CD1c-positive myeloid dendritic cell (primary cell): ENCODE measurements at regions not wholly inside any gene's neighbourhood (a gene's known extent, or its start where the extent isn't known, plus 50 kb on each side); places are given as distances from the start of the nearest gene placed in this dataset.

Experiments
- DNase-seq: peaks from one replicate; pipeline ENCODE4 v3.0.0-alpha.2; 2016; ENCODE audit errors: extremely low spot score

DNA sequence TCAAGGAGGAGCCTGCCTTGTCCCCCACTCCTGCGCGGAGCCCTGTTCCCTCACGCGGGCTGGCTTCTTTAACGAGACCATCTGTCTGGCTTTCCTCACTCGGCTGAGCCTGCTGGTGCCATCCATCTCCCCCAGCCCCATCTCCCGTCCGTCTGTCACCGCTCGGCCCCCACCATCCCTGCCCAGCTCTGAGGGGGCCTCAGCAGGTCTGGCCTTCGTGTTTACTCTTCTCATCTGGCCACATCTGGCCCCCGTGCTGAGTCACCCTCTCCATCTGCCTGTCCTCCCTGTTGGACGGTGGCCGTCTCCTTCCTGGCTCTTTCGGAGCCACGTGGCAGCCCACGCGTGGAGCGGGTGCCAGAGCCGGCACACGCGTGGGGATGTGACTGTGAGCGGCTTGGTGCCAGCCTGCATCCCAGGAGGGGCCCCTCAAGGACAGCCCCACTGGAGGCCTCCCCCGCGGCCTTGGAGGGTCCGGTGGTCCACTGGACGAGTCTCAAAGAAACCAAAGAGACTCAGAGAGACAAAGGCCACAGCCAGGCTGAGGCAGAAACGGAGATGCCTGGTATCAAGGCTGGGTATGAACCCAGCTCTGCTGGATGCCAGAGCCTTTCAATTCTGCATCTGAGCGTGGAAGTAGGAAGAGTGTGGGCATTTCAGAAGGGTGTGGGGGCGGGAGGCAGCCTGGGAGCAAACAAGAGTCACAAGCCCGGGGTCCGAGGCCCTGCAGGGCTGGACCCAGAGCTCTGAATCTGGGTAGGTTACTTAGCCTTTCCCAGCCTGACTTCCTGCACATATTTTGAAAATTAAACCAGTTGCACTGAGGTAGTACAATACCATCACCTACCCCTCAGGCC is 76.7 kb upstream of the UNC5A start:
- DNase-seq: no peak

DNA sequence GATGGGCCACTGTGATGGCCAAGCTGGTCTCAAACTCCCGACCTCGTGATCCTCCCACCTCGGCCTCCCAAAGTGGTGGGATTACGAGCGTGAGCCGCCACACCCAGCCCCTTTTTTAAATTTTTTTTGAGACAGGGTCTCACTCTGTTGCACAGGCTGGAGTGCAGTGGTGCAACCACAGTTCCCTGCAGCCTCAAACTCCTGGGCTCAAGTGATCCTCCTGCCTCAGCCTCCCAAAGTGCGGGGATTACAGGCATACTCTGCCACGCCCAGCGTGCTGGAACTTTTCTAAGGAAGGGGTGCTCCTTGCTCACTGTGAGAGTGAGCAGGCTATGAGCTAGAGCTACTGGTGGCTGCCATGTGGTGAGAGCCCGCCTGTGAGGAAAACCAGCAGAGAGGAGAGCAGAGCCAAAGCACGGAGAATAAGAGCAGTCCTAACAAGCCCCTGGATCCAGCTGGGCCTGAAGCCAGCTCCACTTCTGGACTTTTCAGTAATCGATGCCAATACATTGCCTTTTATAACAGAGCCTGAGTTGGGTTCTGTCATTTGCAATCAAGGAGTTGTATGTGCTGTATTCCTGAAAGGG is 75.5 kb upstream of the UNC5A start:
- DNase-seq: no peak

DNA sequence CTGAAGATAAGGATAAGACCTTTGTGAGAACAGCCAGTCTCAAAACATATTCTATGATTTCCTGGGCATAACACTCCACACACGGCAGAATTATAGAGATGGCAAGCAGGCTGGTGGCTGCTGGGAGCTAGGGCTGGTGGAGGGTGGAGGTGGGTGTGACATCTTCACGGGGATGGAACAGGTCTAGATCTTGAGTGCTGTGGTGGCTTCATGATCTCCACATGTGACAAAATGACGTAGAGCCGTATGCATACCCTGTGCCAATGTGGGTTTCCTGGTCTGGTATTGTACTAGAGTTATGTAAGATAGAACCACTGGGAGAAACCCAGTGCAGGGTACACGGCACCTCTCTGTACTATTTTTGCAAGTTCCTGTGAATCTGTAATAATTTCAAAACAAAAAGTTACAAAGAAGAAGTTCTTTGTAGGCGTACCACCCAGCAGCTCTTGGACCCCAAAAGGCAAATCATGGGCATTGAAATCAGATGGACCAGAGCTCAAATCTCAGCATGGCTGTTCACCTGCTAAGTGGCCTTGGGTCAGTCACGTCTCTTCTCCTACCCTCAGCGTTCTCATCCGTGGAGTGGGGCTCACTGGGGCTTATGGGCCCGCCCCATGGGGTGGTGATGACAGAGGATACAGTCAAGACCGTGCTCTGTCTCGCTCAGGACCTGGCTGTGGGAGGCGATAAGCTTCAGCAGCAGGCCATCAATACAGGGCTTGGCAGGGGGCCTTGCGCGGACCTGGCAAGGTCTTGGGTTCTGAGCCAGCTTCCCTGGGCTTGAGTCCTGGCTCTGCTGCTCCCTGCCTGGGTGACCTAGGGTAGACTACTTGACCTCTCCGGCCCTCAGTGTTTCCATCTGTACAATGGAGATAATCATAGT is 74.7 kb upstream of the UNC5A start:
- no peak for DNase-seq

DNA sequence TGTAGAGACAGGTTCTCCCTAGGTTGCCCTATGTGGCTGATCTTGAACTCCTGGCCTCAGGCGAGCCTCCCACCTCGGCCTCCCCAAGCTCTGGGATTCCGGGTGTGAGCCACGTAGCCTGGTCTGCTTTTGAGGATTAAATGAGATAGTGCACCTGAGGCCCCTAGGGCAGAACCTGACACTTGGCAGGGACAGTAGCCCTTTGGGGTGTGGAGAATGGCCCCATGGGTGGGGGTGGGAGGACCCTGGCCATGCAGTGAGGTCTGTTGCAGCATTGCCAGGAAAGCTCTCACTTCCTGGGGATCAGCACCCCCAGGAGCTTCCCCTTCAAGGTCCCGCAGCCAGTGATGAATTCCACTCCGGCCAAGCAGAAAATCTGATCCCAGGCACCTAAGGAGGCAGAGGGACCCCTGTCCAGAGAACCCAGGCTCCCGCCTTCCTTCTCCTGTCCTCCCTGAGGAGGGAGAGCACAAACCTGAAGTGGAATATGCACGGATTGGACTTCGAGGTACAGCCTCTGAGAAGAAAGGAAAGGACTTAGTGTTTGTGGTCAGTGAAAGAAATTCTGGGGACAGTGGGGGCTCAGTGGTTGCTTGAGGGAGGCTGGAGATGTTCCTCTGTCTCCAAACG is 73.9 kb upstream of the UNC5A start:
- no peak for DNase-seq

DNA sequence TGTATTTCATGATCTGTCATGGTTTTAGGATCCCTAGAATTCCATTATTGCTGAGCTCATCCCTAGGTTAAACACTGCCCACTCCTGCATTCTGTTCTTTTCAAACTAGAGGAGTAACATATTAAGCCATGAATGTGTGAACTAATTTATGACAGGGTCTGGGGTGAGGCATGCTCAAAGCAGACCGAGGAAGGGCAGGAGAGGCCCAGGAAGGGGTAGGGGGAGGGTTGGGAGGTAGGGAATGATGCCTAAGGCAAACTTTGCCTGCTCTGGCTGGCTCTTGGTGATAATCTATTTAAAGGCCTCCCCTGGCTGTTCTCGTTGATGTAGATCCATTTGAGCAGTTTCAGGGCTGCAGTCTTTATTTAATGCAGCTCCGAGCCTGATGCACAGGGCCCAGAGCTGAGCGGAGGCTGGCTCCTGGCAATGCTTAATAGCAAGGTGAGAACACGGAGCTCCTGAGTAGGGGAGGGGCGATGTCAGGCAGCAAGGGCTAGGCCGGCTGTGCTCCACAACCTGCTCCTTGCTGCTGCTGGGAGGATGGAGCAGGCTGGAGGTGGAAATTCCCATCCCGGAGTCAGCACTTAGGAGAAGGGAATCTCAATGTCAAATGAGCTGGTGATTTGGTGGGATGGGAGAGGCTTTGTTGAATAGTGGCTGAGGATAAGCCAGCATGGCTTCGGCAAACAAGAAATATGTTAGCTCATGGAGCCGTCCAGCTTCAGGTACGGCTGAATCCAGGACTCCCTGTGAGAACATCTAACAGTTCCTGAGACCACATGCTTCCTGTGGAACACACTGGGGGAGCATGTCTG is 73.2 kb upstream of the UNC5A start:
- no peak for DNase-seq

DNA sequence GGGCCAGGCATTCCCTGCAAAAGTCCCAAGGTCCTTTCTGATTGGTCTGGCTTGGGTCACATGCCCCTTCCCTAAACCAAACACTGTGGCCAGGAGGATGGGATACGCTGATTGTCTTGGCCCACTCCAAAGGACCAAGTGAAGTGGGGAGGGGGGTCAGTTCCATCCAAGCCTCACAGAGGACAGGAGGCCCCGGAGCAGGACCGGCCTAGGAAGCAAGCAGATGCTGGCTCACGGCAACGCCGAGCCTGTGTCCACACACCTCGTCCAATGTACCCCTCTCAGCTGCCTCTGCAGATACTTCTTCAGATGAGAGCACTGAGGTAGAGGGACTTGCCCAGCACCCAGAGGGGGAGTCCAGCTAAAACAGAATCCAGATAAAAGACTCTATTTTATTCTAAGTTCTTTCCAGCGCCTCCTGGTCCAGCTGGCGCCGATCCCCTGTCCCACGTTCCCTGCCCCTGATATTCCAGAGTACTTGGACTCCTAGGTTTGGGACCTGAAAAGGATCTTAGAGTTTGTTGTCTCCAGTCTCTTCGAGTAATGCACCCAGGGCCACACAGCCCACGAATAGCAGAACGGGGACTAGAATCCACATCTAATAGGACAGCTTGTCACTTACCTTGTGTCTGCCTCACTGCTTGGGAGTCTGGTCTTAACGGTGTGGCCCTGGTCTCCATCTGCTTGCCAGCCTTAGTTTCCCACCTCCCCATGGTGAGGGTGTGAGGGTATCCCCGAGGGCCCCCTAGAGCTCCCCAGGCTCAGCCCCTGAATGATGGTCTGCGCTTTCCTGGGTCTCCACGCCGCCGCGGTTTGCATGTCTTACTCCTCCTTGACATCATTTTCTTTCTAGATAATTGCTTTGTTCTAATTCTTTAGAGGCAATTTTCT is 72.4 kb upstream of the UNC5A start:
- no peak for DNase-seq

DNA sequence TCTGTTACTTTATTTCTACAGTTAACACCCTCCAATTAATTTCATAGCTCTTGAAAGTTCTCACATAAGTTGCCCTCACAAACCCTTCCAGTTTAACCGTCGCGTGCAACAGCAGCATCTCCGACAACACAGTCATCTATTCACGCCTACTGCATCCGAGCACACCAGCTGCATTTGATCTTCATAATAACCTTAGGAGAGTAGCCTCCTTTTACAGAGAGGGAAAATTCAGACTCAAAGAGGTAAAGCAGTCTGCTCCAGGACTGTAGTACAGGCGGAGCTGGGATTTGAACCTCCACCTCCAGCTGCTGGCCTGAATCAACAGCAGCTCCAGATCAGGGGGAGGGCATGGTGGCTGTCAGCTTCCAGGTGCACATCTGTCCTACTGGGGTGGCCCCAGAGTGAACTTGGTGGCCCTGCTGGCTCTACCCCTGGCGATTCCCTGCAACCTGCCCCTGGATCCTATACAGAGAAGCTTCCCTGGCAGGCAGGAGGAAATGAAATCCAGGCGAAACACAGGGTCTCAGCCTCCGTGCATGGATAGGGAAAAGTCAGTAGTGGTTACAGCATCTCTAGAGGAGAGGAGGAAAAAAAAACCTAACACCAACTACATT is 71.6 kb upstream of the UNC5A start:
- DNase-seq: no peak

DNA sequence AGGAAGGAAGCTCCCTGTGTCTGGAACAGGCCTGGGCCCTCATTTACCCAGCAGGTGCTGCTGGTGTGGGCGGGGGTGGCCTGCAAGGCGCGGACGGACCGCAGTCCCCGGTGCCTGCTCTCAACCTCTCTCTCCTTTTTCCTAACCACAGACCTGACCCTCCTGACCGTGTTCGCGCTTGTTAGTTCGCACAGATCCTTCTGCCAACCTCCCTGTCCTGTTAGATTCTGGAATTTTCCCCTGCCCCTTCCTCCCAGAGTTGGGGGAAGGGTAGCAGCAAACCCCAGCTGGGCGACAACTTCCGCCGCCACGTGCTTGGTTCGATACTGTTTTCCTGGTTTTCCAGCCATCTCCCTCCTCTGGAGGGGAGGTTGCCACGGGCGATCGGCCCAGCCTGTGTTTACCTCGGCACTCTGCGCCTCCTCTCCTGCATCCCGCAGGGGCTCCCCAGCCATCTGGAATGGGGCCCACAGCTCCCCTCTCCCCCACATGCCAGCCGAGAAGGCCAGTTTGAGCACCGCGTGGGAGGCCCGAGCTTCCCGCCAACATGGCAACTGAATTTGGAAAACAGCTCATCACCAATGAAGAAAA is 70.8 kb upstream of the UNC5A start:
- DNase-seq: no peak

DNA sequence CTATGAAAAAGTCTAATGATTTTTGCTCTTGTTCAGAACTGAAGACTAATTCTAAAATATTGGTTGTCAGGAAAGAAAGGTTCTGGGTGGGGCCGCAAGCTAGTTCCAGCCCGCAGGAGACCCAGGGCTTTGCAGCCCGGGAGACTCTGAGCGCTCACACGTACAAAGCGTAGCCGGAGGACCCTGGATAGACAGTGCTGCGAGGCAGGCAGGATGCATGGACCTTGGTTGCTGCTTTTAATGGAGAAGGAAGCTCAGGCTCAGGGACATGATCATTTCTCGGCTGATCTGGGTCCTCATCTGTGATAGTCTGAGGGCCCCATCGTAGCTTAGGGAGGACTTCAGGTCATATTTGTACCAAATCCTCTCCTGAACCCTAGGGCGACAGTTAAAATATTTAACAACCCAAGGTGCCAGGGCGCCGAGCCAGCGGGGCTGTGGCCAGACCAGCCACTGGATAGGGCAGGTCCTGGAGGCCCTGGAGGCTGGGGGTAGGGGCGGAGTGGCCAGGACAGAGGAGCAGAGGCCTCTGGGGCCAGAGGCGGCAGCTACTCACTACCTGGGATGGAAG is 70.1 kb upstream of the UNC5A start:
- no peak for DNase-seq

DNA sequence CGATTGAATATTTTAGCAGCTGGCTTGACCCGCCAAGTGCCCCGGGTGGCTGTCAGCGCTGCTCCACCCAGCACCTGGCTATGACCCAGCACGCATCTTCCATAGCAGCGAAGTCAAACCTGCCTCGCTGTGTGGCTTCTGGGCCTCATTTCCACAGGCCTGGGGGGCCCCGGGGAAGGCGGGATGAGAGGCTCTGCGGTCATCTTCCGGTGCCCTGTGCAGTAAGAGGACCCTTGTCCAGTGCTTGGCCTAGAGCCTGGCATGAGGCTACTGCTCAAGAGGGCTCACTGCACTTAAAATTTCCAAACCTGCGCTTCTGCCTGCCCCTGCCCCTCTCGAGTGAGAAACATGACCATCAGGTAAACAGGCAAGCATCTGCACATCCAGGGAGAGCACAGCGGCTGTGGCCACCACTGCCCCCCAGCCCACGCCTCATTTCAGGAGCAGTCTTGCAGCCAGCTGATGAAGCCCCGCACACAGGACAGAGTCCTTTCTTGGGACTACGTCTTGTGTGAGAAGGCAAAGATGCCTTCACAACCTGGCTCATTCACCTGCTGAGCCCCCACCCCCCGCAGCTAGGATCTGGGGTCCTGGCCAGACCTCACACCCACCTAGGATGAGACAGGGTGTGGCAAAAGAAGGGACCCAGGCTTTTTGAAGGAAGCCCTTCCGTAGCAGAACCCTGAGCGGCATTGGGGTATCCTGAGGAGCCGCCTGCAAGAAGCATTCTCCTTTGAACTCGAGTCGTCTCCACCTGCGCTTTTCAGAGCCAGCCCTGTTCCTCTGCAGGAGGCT is 69.5 kb upstream of the UNC5A start:
- no peak for DNase-seq

DNA sequence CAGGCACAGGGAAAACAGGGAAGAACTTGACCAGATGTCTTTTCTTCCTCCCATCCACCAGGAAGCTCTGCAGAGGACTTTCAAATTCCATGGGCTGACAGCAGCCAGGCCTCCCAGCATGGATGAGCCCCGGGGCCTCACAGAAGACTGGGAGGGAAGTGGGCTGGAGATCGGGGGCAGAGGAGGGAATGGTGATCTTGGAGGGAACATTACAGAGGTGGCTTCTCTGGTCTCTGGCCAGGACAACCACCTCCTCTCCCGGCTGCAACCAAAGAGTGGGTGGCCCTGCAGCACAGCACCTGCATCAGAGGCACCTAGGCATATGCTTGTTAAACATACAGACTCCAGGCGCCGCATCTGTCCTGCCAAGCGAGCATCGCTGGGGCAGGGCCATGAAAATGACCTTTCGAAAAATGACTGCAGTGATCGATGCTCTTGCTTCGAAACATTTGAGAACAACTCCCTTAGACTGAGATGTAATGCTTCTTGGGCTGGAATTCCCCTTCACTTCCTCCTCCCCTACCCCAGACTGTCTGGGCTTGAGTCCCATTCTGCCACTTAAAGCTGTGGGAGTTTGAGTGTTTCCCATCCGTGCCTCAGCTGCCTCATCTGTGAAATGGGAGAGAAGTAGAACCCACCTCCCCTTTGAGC is 68.7 kb upstream of the UNC5A start:
- no peak for DNase-seq

DNA sequence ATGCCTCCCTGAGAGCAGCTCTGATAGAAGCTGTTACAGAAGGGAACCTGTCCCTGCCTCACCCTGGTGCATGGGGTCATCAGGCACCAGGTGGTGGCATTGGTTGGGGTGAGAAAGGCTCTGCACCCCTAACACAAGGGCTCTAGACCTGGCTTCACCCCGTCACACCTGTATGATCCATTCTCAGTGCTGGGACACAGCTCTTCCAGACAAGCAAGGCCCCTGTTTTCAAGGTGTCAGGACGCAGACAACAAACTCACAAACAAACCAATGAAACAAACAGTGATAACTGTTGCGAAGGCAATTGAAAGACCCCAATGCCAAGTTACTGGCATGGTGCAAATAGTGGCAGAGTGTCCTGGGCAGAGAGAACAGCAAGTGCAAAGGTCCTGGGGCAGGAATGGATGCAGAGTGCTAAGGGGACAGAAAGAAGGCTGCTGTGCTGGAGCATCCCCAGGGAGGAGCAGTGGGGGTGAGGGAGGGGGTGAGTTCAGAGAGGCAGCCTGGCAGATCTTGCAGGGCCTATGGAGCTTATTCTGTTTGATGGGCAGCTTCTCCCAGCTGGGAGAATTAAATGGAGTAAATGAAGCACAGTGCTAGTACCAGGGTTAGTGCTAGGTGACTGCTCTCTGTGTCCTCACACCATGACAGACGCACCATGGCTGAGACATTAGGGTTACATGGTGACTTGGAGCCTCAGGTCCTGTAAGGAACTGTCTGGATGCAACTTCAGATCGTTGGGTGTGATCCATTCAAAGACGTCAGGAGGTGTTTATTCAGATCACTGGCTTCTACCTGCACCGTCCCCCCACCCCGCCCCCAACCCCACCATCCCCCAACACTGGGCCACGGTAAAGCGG is 67.9 kb upstream of the UNC5A start:
- no peak for DNase-seq

DNA sequence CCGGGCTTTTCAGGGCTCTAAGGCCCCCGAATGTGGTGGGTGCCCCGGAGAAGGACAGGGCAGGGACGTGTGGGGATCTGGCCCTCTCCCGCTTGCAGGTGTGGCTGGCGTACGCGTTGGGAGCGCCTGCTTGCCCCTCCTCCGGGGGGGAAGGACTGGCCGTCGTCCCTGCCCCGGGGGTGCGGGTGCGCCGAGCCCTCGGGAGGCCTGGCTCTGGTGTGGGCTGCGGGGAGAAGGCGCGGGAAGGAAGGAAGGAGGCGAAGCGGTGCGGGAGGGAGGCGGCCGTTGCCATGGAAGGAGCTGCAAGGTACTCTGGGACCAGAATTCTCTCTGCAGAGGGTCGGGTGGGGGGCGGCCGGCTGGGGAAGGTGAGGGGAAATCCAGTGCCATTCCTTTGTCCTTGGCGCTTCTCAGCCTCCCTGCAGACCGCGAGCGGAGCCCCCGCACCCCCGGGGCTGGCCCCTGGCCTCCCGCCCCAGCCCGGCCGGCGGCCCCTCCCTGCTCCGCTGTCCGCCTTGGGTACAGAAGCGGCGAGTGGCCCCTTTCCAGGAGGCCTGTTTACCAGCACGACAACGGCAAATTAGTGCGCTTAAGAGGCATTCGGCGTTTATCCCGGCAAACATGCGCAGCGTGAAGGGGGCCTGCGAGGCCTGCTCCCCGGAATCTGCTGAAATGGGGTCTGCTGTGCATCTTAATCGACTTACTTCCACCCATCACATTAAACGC is 67.1 kb upstream of the UNC5A start:
- DNase-seq: no peak

DNA sequence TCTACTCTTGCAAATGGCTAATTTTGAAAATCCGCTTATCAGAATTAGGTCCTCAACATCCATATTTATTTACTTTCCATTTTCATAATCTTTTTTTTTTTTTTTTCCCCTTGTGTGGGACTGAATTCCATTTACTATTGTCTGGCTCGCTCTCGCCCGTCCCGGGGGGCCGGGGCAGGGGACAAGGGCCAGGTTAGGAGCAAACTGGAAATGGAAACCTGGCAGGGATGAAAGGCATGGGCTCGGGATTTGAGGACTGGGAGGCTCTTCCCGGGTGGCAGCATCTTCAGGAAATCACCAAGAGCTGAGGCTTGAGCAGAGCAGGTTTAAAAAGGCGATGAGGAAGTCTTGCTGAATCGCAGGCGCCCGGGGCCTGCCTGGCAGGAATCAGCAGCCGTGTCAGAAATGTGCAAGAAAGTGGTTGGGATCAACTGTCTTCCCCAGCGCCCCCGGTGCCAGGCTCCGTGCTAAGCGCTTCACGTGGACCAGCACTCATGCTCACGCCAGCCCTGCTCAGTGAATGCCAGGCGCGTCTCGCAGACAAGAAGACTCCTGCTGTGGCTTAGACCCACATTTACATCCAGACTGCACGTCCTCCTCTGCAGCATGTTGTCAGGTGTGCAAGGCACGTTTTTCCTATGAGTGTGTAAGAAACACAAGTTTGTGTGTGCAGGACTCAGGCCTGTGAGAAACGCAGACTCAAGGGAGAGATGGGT is 66.3 kb upstream of the UNC5A start:
- DNase-seq: no peak

DNA sequence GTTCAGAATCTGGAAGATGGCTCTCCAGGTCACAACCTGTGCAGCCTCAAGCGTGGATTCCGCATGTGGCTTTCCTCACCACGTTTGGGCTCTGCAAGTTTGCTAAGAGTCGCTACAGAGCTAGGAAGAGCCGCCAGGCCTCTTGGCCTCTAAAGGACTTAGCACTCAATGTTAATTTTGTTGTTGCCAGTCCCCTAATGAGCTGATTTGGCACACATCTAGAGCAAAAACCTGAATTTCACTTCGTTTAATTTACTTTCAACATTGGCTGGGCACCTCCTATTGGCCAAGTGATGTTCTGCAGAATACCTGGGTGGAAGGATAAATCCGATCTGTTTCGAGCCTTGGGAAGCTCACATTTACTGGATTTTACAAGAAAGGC is 65.8 kb upstream of the UNC5A start:
- DNase-seq: no peak
